GM21367 (cell line): ENCODE measurements at regions not wholly inside any gene's neighbourhood (a gene's known extent, or its start where the extent isn't known, plus 50 kb on each side); places are given as distances from the start of the nearest gene placed in this dataset.
"Not testable (repeated sequence)": the region's sequence is repeated elsewhere in the genome, so short reads cannot be mapped to it uniquely, and the experiment has no call there.

ENCODE experiments used
- ATAC-seq: cut with Tn5 transposase; IDR thresholded peaks from one replicate; pipeline ENCODE4 v1.9.1; 2021; ENCODE audit not compliant: unreplicated experiment

DNA sequence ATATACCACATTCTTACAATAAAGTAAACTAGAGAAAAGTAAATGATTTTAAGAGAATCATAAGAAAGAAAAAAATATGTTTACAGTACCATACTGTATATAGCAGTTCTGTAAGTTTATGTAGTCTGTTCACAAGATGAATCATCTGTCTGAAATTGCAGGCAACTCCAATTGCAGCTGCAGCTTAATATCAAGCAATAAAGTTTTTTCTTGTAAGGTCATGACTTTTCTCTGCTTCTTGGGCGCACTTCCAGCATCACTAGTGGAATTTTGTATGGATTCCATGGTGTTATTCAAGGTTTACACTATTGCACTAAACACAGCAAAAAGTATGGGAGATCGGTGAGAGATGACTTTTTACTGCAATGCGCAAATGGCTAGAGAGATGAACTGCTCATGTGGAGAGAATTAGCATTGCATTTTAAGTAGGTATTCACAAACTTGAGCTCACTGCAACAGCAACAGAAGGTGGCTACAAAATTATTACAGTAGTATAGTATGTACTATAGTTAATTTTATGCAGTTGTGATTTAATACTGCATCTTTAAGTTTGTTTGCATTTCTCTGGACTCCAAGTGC is 445.4 kb upstream of the OR4E1 start:
- ATAC-seq, result no peak

DNA sequence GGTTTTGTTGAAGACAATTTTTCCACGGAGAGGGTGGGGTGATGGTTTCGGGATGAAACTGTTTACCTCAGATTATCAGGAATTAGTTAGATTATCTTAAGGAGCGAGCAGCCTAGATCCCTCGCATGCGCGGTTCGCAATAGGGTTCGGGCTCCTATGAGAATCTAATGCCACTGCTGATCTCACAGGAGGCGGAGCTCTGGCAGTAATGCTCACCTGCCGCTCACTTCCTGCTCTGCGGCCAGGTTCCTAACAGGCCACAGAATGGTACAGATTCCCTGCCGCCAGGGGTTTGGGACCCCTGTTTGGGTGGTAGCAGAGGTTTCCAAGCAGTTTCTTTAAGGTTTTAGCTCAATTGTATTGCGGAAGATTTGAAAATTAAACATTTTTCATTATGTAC is 439.8 kb upstream of the OR4E1 start:
- ATAC-seq, result no peak

DNA sequence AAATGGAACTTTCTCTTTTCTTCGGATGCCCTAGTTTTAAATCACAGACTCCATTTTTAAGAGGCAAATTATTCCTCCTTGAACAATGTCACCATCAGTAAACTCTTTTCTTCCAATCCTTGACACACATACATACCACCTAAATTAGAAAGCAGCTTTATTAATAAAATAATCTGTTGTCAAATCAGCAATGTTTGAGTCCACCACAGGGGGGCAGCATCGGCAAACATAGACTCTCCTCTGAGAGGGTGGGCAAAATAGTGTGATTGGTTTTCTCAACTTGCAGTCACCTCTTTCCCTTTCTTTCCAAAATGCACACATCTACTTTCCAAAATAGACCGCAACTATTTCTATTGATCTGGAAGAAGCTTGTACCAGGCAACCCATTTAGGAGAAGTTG is 438.4 kb upstream of the OR4E1 start:
- ATAC-seq, result no peak

- ATAC-seq, result no peak
Measured at GRCh38 chr14:22107753-22108152, 434.1 kb upstream of the OR4E1 start.

DNA sequence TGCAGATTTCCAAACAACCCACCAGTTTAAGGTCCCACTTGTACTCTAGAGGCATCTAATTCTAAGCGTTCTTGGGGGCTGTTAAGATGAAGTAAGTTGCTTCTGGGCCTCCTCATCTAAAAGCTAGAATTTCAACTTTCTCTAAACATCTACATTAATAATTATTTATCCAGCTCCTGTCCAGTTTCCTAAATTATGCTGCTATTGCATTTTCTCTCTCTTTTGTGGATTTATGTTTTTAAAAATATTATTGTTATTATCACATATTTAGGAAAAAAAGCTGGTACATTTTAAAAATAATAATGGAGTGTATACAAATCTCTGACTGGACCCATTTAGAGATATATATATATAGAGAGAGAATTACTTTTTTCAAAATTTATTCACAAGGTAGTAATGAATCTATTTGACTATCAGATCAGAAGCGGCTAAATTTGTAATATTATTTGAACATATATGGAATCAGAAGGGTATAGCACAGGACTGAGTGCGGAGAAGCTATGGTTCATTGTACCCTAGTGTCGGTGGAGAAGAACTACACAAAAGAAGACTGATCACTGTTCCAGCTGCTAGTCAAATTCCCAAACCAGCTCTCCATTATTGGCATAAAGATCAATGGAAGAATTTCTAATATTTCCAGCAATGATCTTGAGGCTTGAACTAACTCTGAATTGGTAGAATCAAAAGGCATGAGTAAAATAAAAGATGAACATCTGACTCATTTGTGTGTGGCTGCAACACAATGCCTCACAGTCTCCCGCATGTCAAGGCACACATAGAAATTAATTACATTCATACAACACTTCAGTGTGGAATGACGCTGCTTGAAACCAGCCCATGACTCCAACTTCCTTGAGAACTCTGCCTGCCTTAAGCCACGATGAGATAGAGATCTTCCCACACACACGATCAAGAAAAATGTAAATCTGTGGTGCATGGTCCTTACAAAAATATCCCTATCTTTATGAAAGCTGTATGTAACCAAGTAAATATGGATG is 433.4 kb upstream of the OR4E1 start:
- no peak for ATAC-seq

GRCh38 chr14:22105624-22106006 is 432.0 kb upstream of the OR4E1 start:
- no peak for ATAC-seq

- ATAC-seq, result no peak
Measured at GRCh38 chr14:22105006-22105623, 431.5 kb upstream of the OR4E1 start.

- ATAC-seq, result not testable (repeated sequence)
Measured at GRCh38 chr14:22100764-22101120, 427.1 kb upstream of the OR4E1 start.

DNA sequence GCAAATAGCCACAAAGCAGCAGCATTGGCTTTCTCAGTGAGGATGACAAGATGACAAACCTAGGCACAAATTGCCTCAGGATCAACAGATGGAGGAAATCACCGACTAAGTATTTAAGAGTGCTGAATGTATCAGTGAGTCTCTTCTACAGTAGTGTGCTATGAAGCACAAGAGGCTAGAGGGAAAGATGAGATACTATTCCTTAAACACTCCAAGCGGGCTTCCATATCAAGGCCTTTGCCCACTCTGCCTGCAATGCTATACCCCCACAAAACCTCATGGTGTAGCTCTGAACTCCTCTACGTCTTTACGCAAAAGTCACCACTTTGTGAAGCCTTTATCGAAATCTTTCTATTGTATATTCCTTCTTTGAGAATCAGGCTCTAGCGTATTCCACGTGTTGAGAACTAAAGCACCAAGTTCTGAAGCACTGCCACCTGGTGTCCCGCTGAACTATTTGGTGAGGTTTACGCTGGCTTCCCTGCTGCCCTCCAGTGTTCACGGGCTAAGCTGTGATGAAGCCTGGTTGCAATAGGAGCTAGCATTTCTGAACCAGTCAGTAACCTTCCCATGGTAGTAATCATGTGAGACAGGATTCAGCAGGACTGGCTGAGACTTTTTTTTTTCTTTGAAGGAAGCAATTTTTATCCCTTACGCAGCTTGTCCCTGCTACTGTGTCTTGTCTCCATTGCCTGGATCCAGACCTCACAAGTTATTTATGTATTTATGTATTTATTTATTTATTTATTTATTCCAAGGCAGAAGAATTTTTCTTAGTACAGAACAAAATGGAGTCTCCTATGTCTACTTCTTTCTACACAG is 426.5 kb upstream of the OR4E1 start:
- peak; percentile 70 for ATAC-seq

DNA sequence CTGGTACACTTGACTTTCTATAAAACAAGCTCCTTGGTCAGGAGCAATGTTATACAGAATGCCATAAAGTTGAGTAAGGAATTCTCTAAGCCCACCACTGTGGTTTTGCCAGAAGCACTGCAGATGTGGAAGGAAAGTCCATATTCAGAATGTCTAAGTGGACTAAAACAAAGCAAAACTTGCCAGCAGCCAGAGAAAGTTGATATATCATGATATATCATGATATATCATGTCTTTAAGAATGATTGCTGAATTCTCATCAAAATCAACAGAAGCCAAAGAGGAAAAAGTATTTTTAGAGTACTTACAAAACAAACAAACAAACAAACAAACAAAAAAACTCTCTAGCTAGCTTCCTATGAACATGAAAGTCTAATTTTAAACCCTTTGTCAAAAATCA is 424.8 kb upstream of the OR4E1 start:
- ATAC-seq, result no peak

DNA sequence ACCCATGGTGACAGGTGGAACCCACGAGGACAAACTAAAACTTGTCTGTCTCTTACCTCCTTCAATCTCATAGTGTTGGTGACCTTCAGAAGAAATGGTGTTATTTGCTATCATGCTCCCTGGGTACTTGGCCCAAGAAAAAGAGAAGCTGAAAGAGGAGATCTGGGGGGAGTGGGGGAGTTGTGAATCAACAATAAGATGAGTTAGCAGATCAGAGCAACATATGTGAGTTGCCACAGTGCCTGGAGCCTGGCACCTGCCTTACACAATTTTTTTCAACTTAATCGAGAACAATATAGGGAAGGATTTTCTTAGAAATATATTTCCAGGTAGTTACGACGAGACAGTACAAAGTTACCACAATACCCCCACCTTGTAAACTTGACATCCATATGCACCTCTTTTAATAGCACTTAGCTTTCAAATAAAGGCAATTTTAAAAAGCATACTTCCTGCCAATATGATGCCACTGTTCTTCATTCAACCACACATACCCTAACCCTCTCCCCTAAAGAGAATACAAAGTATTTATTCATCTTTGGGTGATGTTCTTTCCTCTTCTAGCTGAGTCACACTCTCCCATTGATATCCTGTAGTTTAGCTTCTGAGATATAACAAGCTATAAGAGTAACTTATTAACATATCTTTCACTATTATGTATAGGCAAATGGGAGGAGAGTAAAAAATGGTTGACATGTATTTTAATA is 424.1 kb upstream of the OR4E1 start:
- ATAC-seq, result no peak

GRCh38 chr14:22097072-22097471 is 423.5 kb upstream of the OR4E1 start:
- ATAC-seq, result no peak

GRCh38 chr14:22096514-22096895 is 422.9 kb upstream of the OR4E1 start:
- no peak for ATAC-seq

- ATAC-seq, result no peak
Measured at GRCh38 chr14:22095860-22096513, 422.4 kb upstream of the OR4E1 start.

DNA sequence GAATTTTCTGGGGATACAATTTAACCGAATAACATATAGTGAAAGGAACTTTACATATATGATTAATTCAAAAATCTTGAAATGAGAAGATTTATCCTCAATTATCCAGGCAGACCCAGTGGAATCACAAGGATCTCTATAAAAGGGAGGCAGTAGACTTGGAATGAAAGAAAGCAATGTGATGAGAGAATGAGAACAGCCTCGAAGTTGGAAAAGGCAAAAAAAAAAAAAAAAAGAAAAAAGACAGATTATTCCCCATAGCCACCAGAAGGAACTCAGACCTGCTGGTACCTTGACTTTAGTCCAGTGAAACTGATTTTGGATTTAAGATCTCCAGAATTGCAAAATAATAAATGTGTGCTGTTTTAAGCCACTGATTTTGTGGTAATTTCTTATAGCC is 416.3 kb upstream of the OR4E1 start:
- no peak for ATAC-seq

DNA sequence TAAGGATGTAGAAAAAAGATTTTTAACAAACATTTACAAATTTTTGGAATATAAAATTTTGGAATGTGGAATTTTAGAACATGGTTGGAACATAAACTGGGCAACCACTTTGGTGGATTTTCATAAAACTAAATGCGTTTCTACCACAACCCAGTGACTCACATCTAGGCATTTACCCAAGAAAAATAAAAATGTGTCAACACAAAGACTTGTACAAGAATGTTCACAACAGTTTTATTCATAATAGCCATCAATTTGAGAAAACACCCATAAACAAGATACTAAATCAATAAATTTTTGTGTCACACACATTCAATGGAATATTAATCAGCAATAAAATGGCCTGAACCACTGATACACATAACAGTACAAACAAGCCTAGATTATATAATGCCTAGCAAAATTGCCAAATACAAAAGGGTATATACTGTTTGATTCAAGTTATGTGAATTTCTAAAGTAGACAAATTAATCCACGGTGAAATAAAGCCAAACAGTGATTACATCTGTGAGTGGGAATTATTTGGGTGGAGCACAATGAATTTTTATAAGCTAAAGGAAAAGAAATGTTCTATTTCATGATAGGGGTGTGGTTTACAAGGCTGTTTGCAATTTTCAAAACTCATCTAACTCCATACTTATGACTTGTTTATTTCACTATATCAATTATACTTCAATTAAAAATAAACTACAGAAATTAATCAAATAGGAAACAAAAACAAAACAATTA is 415.2 kb upstream of the OR4E1 start:
- no peak for ATAC-seq

DNA sequence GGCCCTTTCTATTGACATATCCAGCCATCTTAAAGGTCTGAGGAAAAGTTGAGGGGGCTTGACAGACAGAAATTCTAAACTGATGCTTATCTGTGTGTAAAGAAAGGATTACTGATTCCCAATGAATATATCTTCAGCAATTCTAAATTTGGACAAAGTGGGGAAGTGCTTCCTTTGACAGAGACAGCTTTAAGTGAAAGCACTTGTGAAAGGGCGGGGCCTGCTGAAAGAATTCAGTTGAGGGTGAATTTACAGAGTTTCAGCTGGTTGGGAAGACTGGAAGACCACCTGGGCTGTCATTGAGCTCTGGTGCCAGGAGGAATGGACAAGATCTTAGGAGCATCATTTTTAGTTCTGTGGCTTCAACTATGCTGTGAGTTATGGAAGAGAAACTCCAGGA is 412.5 kb upstream of the OR4E1 start:
- no peak for ATAC-seq

- ATAC-seq, result no peak
Measured at GRCh38 chr14:22084393-22085281, 411.0 kb upstream of the OR4E1 start.

DNA sequence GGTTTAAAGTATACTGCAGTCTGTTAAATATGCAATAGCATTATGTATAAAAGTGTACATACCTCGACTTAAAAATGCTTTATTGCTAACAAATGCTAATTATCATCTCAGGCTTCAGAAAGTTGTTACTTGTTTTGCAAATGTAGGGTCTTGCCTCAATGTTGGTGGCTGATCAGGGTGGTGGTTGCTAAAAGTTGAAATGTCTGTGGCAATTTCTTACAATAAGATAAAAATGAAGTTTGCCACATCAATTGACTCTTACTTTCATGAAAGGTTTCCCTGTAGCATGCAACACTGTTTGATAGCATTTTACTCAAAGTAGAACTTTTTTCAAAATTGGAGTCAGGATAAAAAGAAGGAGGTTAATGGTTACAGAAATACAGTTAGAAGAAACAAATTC is 407.7 kb upstream of the OR4E1 start:
- ATAC-seq, result no peak
